Cerebellar nuclear complex (tissue), 1 donor: ENCODE measurements at regions not wholly inside any gene's neighbourhood (a gene's known extent, or its start where the extent isn't known, plus 50 kb on each side); places are given as distances from the start of the nearest gene placed in this dataset.
A peak's percentile ranks its signal among the peaks of the same experiment; 100 is the strongest.
"Not testable (repeated sequence)": the region's sequence is repeated elsewhere in the genome, so short reads cannot be mapped to it uniquely, and the experiment has no call there.

Experiments used
- DNase-seq, 2 experiments: peaks; one replicate each; lab custom pipeline; 2025; lab: John Stamatoyannopoulos, UW

DNA sequence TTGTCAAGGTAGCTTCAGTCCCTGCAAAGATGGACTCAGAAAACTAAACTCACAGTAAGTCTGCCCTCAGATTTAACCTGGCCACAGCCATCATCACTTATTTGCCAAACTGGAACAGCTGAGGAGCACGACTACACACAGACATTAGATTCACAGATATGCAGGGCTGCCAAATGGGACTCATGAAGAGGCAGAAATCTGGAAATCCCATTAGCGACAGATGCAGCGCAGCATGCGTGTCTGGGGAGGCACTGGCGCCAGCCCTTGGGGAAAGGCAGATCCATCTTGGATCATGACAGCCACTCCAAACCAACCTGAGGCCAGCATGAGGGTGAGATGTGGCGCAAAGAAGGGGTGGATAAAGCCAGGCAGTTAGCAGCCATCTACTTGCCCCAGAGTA lies 160.7 kb upstream of the TSC22D2 start:
- no peak for DNase-seq

DNA sequence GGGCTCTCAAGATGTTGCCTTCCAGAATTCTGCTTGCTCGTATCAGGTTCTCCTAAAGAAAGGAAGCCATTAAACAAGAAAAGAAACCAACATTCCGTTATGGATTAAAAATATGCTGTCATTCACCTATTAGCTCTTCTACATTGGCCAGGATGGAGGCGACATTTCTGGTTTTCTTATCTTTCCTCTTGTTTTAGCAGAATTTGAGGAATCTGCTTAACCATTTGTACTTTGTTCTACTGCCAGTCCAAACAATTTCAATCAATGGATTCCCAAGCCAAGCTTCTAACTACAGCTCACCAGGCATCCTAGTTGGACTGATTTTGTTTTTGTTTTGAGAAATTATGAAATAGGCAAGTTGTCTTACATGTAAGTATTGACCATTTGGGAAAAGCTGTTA lies 164.6 kb upstream of the TSC22D2 start:
- DNase-seq, result no peak

DNA sequence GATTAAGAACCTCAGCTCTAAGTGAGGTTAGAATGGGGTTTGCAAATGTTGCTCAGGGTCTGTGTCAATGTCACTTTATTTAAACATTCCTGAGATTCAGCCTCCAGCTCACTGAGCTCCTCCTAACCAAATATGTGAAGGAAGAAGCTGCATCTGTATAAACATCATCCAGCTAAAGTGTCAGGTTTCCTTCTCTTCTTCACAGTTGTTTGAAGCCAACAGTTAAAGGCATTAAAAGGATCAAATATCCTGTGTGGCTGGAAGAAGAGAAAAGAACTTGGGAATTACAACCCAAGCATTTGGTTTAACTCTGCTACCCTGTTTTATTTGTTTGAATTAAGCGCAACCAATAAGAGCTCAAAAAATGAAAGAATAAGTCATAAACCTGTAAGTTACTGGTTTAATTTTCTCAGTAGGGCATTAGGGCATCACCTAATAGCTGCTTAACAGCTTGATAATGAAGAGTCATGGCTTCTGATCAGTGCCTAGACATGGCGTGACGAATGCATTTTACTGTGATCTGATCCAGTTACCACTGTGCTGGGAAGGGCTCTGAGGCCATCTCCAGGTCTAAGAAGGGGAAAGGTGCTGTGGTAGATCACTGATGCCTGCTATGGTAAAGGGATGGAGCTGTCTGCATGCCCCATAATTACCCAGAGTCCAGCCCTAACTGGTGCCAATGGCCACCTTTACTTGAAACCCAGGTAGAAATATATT lies 165.7 kb upstream of the TSC22D2 start:
- DNase-seq, result no peak

DNA sequence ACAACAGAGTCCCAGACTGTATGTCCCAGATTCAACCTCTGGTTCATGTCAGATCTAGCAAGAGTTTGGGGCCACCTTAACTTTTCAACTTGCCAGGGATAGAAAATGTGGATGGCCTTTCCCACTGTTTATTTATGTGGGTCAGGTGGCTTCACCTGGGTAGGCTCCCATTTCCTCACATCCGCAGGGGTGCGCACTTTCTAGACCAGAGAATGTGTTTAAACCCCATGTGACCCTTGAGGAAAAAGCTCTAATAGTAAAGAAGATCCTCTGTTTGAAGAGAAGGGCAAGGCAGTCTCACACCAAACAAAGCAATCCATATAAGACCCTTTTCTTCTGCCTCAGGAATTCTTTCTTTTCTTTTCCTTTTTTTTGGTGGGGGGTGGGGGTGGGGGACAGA lies 167.2 kb upstream of the TSC22D2 start:
- DNase-seq, result no peak

DNA sequence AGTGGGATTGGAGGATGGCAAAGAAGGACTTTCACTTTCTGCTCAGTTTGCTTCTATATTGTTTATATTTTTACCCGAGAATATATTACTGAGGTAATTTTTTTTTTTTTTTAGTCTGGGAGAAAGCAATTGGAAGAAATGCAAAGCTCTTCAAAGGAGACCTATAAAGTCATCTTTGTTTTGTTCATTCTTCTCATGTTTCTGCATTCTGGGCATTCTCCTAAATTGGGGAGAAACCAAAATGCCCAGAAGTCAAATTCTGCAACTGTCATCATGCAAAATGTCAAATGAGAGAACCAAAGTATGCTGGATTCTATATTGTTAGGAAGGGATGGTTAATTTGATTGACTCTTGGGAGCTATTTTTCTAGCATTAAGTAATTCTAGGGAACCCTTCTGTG lies 168.3 kb upstream of the TSC22D2 start:
- no peak for DNase-seq

DNA sequence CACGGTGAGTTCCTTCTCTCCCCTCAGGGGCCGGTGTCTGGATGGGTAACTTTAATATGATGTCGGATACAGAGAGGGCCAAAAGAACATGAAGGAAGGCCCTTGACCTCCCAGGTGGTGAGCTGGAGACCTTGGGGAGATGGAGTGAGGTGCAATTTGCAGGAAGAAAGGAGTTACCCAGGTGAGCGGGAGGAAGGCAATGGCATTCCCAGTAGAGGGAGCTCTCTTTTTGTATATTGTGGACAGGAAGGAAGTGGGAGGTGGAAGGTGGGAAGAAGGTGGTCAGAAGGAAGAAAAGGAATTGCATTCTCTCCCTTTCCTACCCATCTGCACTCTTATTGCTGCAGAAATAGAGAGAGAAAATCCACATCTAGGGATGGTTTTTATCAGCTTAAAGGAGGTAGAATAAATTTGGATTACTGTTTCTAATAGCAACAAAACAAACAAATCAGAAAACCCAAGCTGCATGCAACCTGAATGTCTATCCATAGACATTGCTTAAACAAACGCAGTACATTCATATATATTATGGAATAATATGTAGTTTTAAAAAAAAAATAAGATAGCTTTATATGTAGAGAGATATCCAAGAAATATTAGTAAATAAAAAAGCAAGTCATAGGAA lies 169.0 kb upstream of the TSC22D2 start:
- no peak for DNase-seq

DNA sequence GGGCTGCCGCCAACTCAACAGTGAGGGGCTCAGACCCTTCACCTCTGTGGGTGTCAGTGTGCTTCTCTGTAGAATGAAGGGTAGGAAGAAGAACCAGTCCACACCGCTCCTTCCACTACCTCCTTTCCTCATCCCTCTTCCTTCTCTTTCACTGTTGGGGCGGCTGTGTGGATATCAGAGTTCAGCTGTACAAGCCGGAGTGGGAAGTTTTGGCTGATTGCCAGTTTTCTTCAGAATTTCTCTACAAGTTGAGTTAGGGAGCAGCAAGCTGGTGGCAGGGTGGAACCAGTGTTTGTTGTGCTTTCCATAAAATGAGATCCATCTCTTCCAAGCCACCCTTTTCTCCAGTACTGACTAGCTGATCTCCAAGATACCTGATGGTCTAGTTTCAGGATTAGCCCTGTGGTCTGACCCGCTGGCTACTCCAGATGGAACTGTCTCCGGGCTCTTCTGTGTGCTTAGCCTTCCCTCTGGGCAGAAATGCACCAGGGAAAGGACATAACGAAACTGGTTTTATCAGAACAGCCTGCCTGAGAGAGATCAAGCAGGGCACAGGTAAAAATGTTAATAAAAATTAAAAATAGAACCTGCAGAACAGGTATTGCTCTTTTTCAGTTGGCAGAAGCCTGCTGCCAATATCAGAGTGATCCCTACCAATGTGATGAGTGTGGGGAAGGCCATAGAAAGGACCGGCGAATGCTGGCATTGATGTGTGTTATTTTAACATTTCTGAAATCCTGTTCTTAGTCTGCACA lies 169.9 kb upstream of the TSC22D2 start:
- DNase-seq, result no peak

DNA sequence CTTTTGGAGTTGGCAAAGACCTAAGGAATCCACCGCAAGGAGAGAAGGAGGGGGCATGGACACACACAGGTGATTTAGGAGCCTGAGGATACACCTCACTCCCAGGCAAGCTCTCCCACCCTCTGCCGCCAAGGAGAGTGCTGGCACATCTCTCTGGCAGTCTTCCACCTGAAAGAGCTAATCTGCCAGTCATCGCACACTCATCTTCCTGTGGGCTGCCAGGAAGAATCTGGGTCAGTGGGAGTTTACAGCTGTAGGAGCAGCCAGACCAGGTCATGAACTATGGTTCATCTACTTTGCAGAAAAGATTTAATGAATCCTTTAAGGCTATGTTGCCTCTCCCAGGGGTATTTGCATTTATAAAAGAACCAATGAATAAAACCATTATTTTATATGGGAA lies 170.6 kb upstream of the TSC22D2 start:
- DNase-seq, result peak in 1 of 2 experiments; percentile 10

DNA sequence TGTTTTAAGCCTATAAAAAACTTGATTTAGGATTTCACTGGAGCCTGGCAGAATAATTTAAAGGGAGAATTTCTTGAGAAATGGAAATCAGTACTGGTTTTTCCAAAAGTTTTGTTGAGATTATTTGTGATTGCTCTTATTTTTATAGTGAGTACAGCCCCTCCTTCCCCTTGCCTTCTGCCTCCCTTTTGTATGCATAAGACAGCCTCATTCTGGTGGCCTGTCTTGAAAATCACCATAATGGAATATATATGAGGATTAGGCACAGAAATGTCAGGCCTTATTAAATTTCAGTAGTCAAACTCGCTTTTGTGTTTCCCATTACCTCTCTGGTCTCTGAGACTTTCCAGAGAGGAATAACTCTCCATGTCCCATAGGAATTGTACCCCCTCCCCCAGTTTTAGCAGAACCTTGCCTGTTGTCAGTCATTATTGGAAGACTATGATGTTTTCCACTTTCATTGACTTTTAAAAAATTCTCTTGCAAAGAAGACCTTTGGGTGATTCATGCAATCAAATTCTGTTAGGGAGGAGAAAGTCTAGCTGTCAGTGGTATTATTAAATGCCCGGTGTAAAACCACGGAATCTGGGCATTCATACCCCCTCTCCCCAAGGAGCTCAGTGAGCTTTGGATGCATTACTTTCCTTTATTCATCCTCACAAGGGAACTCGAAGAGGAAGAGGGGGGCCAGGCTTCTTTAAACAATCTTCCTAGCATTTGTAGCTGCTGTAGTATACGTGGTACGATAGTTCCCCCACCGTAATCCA lies 171.6 kb upstream of the TSC22D2 start:
- no peak for DNase-seq

DNA sequence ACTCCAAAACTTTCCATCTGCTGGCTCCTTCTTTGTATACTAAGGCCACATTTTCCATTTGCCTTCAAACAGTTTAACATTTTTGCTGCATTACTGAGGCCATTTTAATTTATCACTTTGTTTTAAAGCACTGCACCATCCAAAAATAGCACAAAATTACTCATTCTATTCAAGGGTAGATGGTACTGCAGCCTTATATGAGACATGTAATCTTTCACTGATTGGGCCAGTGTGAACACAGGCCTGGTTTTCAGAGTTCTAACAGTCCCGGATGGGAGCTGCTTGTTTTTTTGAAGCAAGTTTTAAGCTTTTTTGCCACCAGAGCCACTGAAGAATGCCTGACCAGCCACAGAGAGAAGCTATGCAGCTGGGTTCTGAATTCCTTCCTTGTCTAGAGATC lies 172.3 kb upstream of the TSC22D2 start:
- no peak for DNase-seq

DNA sequence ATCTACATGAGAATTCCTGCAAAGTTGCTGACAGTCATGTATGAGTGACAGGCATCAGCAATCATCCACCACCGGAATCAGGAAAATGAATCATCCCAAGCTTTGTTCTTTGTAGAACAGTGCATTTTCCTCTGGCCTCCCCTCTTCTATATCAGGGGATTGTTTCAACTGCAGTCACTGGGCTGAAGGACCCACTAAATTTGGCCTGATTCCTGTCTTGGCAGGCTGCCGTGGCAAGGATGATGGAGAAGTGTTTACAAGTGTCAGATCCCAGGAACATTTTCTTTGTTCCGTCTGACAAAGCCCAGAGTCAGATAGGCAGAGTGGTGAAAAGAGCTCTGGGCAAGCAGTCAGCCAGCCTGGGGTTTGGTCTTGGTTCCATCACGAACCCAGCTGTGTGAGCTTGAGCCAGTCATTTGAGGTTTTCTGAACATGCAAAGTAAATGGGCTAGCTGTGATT lies 175.1 kb upstream of the TSC22D2 start:
- no peak for DNase-seq

DNA sequence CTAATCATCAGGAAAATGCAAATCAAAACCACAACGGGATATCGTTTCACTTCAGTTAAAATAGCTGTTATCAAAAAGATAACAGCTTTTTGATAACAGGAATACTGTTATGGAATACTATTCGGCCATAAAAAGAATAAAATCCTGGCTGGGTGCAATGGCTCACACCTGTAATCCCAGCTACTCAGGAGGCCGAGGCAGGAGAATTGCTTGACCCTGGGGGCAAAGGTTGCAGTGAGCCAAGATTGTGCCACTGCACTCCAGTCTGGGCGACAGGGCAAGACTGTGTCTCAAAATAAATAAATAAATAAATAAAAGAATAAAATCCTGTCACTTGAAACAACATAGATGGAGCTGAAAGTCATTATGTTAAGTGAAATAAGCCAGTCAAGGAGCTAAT lies 178.1 kb upstream of the TSC22D2 start:
- no peak for DNase-seq

DNA sequence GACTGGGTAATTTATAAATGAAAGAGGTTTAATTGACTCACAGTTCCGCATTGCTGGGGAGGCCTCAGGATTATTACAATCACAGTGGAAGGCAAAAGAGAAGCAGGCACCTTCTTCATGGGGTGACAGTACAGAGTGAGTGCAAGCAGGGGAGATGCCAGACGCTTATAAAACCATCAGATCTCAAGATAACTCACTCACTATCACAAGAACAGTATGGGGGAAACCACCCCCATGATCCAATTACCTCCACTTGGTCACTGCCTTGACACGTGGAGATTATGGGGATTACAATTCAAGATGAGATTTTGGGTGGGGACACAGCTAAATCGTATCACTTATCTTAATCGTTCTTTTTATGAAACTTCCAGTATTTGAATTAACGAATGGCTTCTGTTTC lies 179.5 kb upstream of the TSC22D2 start:
- DNase-seq, result not testable (repeated sequence)

DNA sequence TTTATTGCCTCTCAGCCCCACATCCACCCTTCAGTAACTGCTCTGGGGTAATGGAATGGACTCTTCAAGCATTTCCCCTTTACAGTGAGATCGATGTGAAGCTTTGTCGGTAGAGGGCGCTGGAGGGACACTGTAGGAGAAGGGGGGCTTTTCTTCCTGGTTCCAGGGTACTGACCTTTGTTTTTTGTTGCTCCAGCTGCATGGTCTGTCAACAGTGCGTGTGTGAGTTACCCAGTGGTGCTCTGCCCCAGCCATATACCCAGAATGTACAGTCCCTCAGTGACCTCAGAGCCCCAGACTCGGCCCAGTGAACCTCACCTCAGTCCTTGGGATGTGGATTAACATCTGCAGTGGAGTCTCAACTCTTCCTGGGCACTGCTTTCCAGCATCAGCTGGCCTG lies 180.3 kb upstream of the TSC22D2 start:
- DNase-seq, result no peak

DNA sequence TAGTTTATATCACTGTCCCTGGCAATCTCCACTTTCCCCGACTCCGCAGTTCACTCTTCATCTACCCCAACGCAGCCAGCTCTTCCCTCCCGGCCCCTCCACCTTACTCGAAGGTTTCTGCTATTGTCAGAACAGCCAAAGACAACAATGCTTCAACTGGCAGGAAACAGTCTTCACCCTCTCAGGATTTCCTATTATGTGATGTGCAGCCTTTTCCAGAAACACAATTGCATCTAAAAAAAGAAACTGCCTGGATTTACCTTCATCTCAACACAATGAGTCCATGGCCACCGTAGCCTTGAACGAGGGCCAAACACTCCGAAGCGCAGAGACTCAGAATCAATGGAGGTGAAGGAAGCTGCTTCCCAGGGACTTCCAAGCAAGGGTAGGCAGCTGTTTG lies 182.1 kb upstream of the TSC22D2 start:
- no peak for DNase-seq

DNA sequence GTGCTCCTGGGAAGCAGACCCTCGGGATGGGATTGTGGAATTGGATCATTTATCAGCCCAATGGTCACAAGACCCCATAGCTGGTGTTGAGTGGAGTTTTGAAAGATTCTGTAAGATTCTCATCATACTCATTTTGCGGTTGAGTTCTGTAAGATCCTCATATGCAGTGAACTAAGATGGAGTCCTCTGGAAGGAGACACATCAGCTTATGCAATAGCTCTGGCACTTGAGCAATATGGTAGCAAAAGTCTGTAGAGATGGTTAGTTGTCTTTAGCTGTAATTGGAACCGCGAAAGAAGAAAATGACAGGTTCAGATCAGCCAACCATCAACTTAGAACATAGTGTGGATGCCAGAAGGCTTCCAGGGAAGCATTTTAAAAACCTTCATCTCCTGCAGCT lies 184.5 kb upstream of the TSC22D2 start:
- no peak for DNase-seq

DNA sequence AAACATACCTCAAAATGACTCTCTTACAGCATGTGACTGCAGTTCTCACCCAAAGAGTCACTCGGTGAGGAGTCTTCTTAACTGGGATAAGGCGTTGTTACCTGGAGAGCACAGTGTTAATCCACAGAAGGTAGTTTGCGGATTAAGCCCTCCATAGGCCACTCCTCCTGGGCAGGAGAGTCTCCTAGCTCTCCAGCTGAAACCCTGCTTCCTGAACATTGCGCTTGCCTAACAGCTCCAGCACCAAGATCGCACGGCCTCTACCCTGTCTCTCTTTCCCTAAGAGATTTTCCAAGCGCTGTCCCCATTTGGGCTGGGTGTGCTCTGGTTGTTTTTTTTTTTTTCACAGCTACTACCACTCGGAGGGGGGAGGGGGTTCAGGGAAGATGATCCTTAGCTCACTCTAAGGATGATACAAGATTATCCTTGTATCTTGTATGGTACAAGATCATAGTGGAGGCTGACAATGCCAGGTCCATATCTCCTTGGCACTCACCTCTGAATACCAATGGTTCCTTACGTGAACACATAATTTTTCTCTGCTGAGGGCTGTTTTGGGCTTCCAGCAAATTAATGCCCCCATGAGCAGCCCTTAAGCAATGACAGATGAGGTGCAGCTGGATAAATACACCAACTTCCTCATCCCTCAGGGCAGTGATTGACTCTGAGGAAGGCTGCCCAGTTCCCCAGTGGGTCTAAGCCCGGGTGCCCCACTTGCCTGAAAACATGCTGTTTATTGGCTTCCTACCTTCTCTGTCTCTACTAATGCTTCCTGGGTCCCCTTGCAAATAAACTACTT lies 185.2 kb upstream of the TSC22D2 start:
- no peak for DNase-seq

DNA sequence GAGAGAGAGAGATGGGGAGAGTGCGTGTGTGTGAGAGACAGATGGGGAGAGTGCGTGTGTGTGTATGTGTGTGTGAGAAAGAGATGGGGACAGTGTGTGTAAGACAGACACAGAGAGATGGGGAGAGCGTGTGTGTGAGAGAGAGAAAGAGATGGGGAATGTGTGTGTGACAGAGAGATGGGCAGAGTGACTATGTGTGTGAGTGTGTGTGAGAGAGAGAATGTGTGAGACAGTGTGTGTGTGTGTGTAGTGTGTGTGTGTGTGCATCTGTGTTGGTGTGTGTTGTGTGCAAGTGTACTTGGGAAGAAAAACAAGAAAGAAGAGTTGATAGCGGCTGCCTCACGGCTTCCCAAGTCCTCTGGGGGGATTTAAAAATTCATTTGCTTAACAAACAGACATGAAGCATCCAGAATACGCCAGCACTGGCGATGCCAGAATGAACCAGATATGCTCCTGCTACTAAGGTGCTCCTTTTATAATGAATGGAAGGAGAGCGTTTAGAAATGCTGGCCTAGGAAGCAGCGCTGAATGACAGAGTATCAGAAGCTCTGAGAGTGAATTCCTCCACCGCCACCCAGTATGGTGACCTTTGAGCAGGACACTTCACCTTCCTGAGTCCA lies 186.1 kb upstream of the TSC22D2 start:
- DNase-seq, result no peak

DNA sequence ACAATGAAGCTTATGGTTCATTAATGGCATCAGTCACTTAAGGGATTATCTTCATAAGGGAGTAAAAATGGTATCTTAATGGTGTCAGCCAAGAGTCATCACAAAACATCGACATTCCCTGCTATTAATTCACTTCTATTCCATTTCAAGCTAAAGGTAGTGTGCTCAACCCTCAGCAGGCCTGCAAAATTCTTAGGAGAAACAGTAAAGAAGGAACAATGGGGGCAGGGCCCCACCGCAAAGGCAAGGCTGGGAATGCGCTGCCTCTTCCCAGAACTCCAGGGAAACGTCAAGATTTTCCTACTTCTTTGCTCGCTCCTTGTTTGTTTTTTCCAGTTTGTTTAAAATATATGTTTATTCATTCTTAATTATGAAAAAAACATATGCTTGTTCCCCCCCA lies 187.3 kb upstream of the TSC22D2 start:
- DNase-seq, result no peak

DNA sequence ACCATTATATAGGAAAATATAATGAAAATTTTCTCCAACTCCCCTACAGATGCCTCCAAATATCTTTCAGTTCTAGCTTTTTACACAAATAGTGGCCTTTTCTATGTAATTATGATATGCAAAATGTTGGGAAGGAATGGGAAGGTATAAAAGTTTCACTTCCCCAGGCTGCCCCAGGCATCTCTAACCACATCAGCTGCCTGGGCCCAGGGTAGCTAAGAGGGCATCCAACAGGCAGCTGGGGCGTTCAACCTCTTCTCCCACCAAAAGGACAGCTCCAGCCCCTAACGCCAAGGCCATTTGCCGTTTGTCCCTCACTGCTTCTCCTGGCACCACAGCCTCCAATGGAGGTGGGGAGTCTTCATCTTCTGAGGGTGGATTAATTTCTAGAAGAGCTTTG lies 188.1 kb upstream of the TSC22D2 start:
- no peak for DNase-seq

DNA sequence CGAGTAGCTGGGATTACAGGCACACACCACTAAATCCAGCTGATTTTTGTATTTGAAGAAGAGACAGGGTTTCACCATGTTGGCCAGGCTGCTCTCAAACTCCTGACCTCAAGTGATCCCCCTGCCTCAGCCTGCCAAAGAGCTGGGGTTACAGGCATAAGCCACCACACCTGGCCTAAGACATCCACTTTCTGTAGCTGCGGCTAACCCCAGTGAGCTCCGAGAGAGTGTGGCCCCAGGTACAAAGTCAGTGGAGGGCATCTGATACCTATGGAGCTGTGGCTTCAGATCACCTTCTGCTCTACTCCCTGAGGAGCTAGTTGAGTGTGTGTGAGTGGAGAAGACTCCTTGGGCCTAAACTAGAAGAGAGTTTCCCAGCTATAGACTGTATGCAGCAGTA lies 189.3 kb upstream of the TSC22D2 start:
- DNase-seq, result no peak
